ENCODE measurements at regions not wholly inside any gene's neighbourhood (a gene's known extent, or its start where the extent isn't known, plus 50 kb on each side); places are given as distances from the start of the nearest gene placed in this dataset.
A peak's percentile ranks its signal among the peaks of the same experiment; 100 is the strongest.
"Not testable (repeated sequence)": the region's sequence is repeated elsewhere in the genome, so short reads cannot be mapped to it uniquely, and the experiment has no call there.

DNA sequence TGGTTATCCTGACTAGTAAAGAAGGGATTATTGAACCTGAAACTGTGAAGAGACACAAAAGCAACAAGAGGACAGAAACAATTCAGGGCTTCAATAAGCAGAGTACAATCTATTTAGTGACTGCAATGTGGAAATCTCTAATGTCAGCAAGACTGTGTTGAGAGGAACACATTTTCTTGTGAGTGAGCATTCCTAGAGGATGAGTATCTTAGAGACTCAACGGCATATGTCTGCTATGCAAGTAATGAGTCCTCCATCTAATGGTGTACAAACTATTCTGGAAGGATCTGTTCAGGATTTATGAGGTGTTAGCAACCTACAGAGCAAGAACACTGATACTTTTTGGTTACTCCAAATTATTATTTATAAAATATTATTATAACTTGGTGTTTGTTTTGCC lies 226.5 kb upstream of the NDN start:
- DNase-seq, result no peak

DNA sequence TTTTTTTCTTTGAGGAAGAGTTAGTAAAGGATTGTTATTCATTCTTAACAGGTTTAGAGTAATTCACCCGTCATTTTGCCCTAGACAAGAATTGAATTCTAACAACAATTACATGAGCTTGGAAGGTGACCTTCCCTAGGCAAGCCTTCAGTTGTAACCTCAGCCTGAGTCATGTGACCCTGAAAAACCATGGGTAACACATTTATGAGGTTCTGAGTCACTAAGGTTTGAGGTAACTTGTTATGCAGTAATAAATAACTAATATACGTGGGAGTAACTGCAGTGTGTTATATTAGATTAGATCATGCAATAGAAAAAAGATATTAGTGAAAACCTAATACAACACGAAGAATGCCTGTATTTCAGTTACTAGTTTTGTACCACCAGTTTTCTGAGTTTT lies 237.6 kb upstream of the NDN start:
- no peak for DNase-seq

DNA sequence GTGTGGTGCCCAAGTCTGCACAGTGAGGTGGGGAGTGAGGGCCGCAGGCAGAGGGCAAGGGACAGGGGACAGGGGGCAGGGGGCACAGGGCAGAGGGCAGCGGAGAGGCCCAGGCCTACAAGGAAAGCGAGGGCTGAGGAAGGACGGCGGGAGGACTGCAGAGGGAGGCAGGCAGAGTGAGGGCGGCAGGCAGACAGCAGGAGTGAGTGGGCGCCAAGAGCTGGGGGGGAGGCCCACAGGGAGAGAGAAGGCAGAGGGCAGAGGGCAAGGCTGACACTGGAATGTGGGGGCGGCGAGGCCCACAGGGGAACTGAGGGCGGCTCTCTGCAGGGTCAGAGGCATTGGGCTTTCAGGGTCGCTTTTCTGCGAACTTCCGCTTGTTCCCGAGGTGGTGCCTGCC lies 267.8 kb upstream of the NDN start:
- no peak for DNase-seq

DNA sequence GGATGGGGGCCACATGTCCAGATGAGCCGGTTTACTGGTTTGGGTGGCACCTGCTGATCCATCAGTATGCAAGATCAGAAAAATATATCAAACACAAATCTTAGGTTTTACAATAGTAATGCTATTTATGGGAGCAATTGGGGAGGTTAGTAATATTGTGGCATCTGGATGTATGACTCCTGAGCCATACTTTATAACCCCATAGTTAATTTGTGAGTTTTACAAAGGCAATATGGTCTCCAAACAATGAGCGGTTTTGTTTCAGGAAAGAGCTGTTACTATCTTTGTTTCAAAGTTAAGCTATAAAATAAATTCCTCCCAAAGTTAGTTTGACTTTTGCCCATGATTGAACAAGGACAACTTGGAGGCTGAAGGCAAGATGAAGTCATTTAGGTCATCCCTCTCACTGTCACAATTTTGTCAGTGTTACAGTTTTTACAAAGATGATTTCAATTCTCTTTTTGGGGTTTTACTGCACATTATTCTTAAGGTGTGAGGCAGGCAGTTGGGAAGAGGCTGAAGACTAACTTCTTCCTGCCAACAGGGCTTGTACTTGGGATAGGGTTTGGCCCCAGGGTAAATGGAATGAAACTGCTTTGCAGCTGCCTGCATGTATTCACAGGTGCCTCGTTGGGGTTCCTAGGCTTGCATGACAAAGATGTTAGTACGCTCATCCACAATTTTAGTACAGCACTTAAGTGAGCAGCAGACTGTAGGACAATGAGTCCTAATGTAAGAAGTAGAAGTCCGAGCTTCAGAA lies 296.6 kb upstream of the NDN start:
- no peak for DNase-seq

DNA sequence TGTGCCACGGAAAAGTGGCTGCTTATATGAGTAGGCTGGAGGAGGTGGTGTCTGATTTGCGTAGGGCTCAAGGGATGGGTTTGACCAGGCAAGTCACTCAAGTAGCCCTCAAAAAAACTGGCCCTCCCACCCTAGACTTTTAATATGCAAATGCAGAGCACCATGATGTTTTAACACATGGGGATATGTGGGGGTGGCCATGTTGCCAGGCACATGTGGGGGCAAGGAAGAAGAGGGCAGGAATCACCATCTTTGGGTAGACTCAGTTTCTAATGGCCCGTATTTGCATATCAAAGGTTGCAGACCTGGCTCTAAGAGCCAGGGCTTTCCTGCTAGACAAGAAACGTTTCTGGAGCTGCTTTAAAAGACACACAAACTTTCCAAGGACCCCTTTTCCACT lies 307.2 kb upstream of the NDN start:
- DNase-seq, result no peak

DNA sequence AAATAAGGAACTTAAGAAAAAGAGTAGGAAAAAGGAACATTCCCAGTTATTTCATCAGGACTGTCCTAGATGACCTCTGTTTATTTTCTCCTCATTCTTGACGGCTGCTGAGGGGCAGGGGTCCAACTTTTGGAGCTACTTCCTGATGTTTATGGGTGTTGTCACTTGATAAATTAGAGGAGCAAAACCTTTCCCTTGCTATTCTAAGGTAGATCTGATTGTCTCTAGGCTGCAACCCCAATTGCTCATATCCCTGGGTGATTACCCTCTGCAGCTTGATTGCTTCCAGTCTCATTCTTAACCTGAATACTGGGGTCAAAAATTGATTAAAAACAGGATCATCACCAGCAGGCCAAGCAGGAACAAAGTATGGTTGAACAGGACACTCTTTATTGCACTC lies 311.0 kb upstream of the NDN start:
- no peak for DNase-seq

DNA sequence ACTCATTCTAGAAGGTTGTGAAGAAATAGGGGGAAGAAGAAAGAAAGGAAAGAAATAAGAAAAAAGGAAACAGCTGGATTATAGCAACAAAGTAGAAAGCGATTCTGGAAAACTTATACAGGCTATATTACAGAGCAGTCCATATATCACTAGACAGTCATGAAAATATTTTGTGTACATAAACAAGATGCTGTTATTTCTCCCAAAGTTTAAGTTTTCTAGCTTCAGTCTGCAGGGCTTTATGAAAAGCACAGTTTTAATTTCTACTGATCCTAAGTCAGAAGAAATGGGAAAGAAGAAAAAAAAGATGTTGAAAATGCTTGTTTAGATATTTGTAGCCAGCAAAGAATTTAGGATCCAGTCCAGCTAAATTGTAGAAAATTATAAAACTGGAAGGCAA lies 321.4 kb upstream of the NDN start:
- DNase-seq, result no peak

DNA sequence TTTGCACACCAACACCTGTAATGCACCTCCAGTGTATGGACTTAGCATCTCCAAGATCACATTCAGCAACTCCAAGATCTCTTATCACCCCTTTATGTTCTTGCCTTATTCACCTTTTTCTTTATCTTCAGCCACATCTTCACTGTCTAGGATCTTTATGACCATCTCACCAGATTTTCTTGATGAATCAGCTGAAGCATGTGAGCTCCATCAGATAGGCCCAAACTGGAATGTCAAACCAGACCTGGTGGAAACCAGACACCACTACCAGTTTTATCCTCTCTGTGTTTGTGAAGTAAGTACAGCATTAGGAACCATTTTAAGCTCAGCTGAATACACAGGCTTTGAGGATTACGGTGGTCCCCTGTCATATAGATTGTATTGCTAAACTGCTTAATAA lies 330.4 kb upstream of the NDN start:
- no peak for DNase-seq

DNA sequence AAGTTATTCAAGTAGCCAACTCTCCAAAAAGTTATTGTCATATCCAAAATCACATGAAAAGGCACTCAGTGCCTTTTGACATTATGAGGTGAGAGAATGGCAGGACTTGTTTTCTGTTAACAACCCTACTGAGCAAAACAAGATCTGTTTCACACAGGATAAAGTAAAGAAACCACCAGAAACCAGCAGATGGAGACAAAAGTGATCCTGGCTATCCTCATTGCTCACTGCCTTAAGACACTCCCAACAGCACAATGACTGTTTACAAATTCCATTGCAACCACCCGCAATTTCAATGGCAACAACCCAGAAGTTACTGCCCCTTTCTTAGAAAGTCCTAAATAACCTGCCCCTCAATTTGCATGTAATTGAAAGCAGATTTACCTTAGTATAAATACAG lies 352.6 kb upstream of the NDN start:
- DNase-seq, result no peak

DNA sequence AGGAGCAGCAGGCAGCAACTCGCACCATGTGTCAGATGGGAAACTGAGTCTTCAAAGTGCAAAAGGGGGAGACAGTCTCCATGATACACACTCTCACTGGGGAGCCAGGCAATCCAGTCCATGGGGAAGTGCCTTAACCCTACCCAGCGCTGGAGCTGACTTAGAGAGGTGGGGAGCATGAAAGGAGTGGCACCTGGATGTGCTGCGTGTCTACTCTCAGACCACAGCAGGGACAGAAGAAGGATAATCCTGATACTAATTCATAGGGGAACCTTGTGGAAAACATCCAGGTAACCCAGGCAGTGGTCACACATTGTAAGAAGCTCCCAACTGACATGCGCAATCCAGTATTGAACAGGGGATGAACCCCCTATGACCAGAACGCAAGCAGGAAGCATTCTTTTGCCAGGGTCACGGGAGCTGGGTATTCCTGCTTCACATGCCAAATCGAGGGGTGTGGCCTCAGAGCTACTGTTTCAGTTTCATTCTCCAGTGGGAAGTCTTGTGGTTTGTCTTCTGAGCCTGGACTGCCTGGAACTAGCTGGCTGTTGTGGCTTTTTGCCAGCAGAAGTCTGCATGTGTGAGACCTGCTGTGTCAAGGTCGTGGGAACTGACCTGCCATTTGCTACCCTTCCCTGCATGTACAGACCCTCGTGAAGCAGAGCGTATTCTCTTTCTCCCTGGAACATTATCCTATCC lies 367.6 kb upstream of the NDN start:
- DNase-seq, result no peak

DNA sequence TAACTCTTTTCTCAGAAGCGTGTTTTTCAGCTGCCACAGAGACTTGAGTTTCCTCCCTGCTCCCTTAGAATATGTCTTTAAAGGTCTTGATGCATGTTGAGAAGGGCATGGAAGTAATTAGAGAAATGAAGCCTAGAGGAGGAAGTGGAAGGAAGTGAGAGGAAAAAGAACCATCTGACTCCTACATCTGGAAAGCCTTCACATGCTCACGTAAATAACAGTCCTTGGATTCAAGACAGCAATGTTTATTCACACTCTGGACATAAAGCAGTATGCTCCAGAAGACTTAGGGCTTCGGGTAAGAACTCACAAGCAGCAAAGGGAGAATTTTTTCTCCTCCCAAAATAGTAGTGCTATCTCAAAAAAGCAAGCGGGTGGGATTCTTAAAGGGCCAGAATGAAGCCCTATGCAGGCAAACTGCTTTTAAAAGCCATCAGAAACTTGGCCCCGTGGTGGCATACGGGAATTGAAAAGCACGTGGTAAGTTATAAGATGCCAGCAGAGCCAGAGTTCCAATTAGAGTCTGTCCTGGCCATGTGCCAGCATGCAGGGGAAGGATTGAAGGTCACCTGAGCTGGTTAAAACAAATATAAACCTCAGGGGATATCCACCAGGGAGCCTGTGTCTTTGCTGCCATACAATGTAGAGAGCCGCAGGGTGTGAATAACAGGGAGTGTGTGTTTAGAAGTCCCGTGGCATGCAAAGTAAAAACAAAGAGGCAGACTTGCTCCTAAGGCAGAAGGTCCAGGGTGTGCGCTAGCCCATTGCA lies 380.8 kb upstream of the NDN start:
- no peak for DNase-seq

DNA sequence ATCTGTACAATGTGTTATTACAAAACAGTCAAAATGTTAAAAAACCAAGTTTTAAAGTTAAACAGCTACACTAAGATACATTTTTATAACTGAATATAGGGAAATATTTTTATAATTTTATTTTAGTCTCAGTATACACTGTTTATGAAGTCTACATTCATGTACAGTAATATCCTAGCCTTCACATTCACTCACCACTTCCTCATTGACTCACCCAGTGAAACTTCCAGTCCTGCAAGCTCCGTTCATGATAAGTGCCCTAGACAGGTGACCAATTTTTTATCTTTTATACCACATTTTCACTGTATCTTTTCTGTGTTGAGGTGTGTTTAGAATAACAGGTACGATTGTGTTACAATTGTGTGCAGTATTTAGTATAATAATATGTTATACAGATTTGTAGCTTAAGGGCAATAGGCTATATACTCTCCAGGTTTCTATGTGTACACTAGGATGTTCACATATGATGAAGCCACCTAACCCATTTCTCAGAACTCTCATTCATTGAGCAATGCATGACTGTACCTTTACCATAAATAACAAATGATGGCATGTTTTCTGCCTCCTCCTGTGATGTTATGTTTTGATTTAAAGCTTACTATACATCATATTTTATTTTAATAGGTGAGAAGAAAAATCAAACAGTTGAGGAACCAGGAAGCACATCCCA lies 388.4 kb upstream of the NDN start:
- no peak for DNase-seq

DNA sequence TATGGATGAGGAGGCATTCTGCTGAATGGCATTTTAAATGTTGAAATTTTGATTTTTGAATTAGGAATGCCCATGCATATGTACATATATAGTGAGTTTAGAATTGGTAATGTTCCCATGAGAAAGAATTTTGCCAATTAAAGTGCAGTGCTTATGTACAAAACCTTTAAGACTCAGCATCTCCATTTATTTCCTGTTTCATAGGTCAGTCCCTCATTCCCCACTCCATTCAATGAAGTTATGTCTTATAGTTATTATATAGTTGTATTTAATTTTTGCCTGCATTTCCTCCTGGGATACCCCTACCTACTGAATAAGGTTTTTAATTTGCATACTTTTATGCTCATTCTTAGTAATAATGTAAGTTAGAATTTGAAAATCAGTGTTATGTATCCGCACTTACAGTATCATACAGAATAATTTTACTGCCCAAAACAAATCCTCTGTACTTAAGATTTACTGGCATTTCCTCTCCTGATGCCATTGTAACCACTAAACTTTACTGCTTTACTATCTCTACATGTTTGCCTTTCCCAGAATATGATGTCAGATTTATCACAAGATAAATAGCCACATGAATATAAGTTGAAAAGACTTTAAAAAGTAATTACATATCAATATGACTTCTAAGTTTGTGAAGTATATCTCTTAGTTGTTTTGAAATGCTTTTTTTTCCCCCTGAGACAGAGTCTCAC lies 389.1 kb upstream of the NDN start:
- no peak for DNase-seq

DNA sequence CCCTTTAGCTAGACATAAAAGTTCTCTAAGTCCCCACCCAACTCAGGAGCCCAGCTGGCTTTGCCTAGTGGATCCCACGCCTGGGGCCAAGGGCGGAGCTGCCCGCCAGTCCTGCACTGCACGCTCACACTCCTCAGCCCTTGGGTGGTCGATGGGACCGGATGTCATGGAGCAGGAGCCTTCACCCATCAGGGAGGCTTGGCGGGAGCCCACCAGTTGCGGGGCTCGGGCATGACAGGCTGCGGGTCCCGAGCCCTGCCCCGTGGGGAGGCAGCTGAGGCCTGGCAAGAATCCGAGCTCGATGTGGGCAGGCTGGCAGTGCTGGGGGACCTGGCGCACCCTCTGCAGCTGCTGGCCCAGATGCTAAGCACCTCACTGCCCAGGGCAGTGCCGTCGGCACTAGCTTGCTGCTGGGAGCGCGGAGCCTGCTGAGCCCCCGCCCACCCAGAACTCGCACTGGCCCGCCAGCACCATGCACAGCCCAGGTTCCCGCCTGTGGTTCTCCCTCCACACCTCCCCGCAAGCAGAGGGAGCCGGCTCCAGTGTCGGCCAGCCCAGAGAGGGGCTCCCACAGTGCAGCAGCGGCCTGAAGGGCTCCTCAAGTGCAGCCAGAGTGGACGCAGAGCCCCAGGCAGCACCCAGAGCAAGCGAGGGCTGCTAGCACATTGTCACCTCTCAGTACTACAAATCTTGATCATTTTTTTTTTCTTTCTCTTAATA lies 391.4 kb upstream of the NDN start:
- DNase-seq, result no peak

DNA sequence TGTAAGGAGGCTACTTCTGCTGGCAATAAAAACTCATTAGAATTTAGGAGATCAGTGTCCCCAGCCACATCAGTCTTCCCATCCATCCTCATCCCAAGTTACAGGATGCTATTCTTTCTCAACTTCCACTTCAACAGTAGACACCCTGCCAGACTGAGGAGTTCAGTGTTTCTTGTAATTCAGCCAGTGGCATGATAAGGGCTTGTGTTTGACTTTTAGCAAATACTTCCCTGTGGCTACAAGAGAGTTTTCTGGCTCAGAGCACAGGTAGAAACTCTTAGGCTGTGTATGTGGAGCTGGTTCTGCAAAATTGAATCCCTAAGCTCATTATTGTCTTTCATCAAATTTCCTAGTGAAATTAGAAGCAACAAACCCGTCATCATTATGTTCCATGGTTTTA lies 401.8 kb upstream of the NDN start:
- DNase-seq, result not testable (repeated sequence)

DNA sequence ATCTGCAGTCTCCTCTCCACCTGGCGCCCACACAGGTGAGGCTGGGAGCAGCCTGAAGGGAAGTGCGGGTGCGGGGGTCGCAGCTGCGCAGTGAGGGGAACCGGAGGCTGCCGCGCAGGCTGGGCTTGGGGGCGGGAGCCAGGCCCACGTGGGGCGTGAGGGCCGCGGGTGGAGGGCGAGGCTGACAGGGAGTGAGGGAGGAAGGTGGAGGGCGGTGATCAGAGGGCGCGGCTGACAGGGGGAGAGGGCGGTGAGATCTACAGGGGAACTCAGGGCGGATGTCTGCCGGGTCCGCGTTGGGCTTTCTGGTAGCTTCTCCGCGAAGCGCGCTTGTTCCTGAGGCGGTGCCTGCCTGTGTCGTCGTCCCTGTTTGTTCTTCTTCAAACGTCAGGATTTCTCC lies 414.4 kb upstream of the NDN start:
- DNase-seq, result peak in 3 of 56 donors; percentile 4 to 11 (median 5)

DNA sequence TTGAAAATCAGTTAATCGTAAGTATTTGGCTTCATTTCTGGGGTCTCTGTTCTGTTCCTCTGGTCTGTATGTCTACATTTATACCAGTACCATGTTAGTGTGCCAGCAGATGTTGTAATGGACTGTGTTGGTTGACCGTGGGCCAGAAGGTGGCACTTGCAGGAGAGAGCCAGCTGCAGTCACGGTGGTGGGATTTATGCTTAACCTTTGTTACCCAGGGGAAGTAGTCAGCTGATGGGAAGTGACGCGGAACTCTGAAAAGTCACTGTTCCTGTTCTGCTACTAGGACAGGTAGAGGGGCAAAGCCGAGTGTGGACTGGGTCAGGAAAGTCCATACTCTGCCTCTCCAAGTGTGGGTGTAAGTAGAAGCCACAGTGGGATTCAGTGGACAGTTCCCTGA lies 420.4 kb upstream of the NDN start:
- DNase-seq, result not testable (repeated sequence)

DNA sequence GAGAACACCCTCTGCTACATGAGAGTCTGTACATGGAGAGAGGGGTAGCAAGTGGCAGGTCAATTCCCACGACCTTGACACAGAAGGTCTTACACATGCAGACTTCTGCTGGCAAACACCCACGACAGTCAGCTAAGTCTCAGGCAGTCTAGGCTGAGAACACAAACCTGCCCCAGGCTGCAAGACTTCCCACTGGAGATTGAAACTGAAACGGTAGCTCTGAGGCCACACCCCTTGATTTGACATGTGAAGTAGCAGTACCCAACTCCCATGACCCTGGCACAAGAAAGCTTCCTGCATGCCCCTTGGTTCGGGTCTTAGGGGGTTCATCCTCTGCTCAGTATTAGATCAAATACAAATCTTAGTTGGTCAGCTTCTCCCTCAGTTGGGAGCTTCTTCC lies 420.8 kb upstream of the NDN start:
- not testable (repeated sequence) for DNase-seq

DNA sequence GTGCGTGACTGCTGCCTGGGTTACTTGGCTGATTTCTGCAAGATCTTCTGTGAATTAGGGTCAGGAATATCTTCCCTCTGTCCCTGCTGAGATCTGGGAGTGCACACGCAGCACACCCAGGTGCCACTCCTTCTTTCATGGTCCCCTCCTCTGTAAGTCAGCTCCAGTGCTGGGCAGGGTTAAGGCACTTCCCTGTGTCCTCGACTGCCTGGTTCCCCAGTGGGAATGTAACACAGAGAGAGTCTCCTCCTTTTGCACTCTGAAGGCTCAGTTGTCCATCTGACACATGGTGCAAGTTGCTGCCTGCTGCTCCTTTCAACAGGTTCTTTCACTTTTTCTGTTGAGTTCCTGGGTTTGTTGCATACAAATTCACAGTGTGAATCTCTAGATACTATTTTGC lies 421.2 kb upstream of the NDN start:
- not testable (repeated sequence) for DNase-seq

DNA sequence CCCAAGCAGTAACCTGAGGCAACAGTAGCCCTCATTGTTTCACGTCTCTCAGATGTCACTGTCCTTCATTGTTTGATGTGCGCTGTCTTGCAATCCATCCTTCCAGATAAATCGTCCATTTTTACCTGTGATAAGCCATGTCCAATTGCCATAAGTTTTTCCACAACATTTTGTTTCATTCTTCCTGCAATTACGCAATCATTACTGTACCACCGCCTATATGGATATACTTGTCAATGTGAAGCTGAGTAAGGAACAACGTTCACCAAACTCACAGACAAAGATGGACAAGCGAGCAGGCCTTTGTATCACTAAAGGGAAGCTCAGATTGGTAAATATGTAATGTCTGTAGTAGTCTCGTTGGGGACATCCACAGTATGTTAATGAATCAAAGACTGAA lies 452.5 kb upstream of the NDN start:
- not testable (repeated sequence) for DNase-seq

DNA sequence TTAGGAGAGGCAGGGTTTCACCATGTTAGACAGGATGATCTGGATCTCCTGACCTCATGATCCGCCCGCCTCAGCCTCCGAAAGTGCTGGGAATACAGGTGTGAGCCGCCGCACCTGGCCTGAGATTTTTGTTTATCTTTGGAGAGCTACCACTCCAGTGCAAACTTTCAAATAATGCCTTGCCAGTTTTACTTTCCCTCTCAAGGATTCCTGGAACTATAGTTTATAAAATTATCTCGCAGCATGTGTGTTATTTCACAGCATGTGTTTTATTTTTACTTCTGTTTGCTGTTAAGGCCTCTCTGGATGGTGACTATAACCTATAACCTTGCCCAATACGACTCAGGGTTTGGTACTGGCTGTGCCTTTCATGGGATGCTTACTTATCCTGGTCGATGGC lies 458.0 kb upstream of the NDN start:
- not testable (repeated sequence) for DNase-seq

Measured in amygdala (tissue), 56 donors.